Fibroblast of pulmonary artery (primary cell): ENCODE measurements at regions not wholly inside any gene's neighbourhood (a gene's known extent, or its start where the extent isn't known, plus 50 kb on each side); places are given as distances from the start of the nearest gene placed in this dataset.
"Not testable (repeated sequence)": the region's sequence is repeated elsewhere in the genome, so short reads cannot be mapped to it uniquely, and the experiment has no call there.

Experiments used
- DNase-seq: peaks from one replicate; pipeline ENCODE4 v3.0.0-alpha.2; 2010; ENCODE audit warnings: low read depth
- H3K4me3 ChIP-seq: replicated peaks from 2 replicates; pipeline ENCODE4 v1.5.1; 2011; ENCODE audit warnings: low read depth, mild to moderate bottlenecking, control low read depth, low read length, moderate library complexity
- TF ChIP-seq, protein P1 (sequence below): IDR thresholded peaks from 2 replicates; pipeline ENCODE4 v1.5.1; 2011; ENCODE audit warnings: mild to moderate bottlenecking, control low read depth, low read length, inconsistent platforms; ENCODE audit errors: missing control alignments

DNA sequence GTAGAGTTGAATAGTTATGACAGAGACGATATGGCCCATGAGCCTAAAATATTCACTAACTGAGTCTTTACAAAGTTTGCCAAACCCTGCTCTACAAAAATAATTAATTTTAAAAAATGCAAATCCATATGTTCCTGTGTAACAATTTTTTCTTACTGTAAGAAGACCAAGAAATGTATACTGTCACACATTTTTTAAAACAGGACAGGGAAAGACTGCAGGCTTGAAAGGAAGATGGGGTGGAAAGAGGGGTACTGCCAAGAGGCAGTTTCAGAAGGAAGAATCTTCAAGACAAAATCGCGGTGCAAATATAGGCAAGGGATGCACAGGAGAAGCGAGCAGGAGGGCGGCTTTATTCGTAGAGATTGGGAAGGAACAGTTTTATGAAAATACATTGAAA lies 115.7 kb upstream of the KLHL1 start:
- no peak for DNase-seq
- TF ChIP-seq, protein P1, sequence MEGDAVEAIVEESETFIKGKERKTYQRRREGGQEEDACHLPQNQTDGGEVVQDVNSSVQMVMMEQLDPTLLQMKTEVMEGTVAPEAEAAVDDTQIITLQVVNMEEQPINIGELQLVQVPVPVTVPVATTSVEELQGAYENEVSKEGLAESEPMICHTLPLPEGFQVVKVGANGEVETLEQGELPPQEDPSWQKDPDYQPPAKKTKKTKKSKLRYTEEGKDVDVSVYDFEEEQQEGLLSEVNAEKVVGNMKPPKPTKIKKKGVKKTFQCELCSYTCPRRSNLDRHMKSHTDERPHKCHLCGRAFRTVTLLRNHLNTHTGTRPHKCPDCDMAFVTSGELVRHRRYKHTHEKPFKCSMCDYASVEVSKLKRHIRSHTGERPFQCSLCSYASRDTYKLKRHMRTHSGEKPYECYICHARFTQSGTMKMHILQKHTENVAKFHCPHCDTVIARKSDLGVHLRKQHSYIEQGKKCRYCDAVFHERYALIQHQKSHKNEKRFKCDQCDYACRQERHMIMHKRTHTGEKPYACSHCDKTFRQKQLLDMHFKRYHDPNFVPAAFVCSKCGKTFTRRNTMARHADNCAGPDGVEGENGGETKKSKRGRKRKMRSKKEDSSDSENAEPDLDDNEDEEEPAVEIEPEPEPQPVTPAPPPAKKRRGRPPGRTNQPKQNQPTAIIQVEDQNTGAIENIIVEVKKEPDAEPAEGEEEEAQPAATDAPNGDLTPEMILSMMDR: no peak

DNA sequence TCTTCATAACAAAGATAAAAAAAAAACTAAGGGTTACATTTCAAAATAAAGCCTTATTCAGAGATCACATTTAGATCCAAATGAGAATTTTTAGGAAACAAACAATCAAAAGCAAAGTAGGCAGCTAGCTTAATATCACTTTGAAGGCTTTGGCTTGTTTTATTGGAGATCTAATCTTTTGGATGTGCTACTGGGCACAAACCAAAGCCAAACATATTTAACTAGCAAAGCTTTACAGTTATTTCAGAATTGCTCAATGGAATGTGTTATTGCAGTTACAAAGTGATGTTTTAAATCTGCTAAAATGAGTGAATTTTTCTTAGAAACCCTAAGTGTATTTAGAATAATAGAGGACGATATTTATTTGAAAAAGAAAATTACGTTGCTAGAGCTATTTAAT lies 114.7 kb upstream of the KLHL1 start:
- H3K4me3 ChIP-seq: no peak overlapping the region
- TF ChIP-seq, protein P1: no peak
- no peak for DNase-seq

More for the DNA sequence above, 115.7 kb upstream of the KLHL1 start:
- H3K4me3 ChIP-seq: no peak overlapping the region

DNA sequence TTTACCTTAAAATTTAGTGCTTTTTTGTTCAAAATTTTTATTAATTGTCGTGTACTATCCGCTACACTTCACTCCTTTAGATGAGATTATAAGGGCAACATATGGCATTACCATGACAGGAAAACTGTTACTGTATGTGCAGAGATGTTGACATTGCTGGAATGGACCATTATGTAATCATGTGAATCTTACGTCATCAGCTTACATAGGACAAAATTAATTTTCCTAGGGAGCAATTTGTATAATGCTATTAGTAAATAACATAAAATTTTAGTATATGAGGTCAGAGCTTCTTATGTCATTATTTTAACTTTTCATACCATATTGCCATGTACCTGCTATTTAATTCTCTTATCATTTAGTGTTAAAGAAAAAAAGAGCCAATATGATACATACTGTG lies 110.4 kb upstream of the KLHL1 start:
- no peak overlapping the region for H3K4me3 ChIP-seq
- TF ChIP-seq, protein P1: no peak
- DNase-seq: no peak

GRCh38 chr13:70208968-70209367 lies 100.7 kb upstream of the KLHL1 start:
- H3K4me3 ChIP-seq, DNase-seq: not testable (repeated sequence)

DNA sequence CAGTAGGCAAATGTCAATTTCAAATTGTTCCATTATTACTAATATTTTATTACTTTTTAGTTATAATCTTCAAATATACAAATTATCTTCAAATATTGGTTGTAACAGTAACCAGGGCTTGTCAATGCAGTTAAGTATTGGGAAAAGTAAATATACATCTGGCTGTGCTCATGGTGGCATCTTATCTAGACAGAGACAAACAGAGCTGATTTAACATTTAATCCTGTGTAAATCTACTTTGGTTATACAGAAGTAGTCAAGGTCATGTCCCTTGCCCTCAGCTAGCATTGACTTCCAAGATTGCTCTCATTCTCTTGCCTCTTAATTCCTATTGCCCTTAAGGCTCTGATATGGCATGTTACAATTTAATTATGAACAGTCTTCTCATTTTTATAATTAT lies 98.4 kb upstream of the KLHL1 start:
- TF ChIP-seq, protein P1: no peak
- DNase-seq: no peak
- no peak overlapping the region for H3K4me3 ChIP-seq

DNA sequence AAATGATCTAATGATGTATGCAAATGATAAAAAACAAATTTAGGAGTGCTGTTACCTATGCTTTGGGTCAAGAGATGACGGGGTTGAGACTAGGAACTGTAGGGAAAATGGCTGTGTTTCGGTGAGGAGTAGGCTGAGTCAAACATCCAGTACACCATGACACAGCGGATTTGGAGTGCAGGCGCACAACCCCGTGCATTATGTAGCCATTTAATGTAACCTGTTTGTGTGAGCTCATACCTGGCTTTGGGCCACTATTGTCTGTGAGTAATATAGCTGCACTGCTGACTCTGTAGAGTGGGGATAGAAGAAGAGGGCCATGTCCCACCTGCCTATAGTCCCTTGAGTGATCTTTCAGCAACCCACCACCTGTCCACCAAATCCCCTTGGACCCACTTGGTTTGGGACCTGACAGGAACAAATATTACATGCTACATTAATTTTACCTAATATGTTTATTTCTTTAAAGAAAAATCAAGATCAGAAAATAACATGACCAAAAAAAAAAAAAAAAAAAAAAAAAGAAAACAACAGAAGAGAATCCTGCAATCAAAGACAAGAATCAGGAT lies 95.5 kb upstream of the KLHL1 start:
- TF ChIP-seq, protein P1: no peak
- DNase-seq: no peak
- H3K4me3 ChIP-seq: no peak overlapping the region

GRCh38 chr13:70191034-70191433 lies 82.8 kb upstream of the KLHL1 start:
- no peak overlapping the region for H3K4me3 ChIP-seq
- no peak for DNase-seq
- TF ChIP-seq, protein P1: no peak
